Endothelial cell of umbilical vein (primary cell): ENCODE measurements at regions not wholly inside any gene's neighbourhood (a gene's known extent, or its start where the extent isn't known, plus 50 kb on each side); places are given as distances from the start of the nearest gene placed in this dataset.

ENCODE experiments used
- BruUV-seq: library from RNA; stranded (reverse); fragments of 400-500 nt; replicated peaks from 2 replicates; lab custom pipeline; 2021; lab: Mats Ljungman, UMichigan
- CTCF ChIA-PET: fragments of 300-600, 350-600 bp; sonication (Branson Sonifier 250); formaldehyde crosslinking; loops from one replicate; lab custom pipeline; 2021; ENCODE audit warnings: antibody characterized with exemption, inconsistent platforms; lab: Charles Lee
- POLR2A ChIA-PET: fragments of 300-600, 350-600 bp; sonication (Branson Sonifier 250); formaldehyde crosslinking; loops from one replicate; lab custom pipeline; 2021; ENCODE audit warnings: antibody characterized with exemption, inconsistent platforms; lab: Charles Lee
- DNase-seq: peaks from one replicate; pipeline ENCODE4 v3.0.0-alpha.2; 2011; ENCODE audit warnings: low read depth, low spot score
- FAIRE-seq: peaks from 2 replicates; lab custom pipeline; 2011; peaks lifted over from hg19 to GRCh38; lab: Jason Lieb, UNC
- H2AFZ ChIP-seq: 2 replicates; pipeline ENCODE4 v1.6.0; 2012; ENCODE audit warnings: low read depth, low read length, control low read depth, inconsistent platforms
- H3K27ac ChIP-seq: 2 replicates; pipeline ENCODE4 v1.5.1; 2011; ENCODE audit warnings: low read depth, mild to moderate bottlenecking, control low read depth, low read length, moderate library complexity; ENCODE audit not compliant: insufficient read depth
- H3K27me3 ChIP-seq, 2 experiments: 2 replicates each; pipeline versions ENCODE4 v1.6.0 to v1.6.1; 2011; ENCODE audit warnings: low read length in 2 of 2, mixed read lengths in 1 of 2; ENCODE audit not compliant: control insufficient read depth in 2 of 2, insufficient read depth in 2 of 2
- H3K36me3 ChIP-seq, 2 experiments: 2 replicates in 1 of 2; 3 replicates in 1 of 2; pipeline ENCODE4 v1.5.1; 2011; ENCODE audit warnings: low read length in 2 of 2, mild to moderate bottlenecking in 1 of 2, moderate library complexity in 1 of 2; ENCODE audit not compliant: control insufficient read depth in 2 of 2, insufficient read depth in 2 of 2; ENCODE audit errors: extremely low read depth in 1 of 2
- H3K4me1 ChIP-seq: 3 replicates; pipeline ENCODE4 v1.5.1; 2011; ENCODE audit warnings: mild to moderate bottlenecking, low read length; ENCODE audit not compliant: control insufficient read depth, insufficient read depth; ENCODE audit errors: extremely low read depth
- H3K4me2 ChIP-seq: 2 replicates; pipeline ENCODE4 v1.6.1; 2011; ENCODE audit warnings: low read length, control low read depth, mixed read lengths; ENCODE audit not compliant: insufficient read depth
- H3K4me3 ChIP-seq, 3 experiments: fragments of 200-600 bp in 1 of 3; sonication (generic), shearing (Covaris generic) in 1 of 3; replicated peaks in 1 of 3; 2 replicates each; pipeline ENCODE4 v1.5.1; 2011 to 2016; ENCODE audit warnings: control low read depth in 3 of 3, low read length in 3 of 3, mild to moderate bottlenecking in 2 of 3, inconsistent platforms in 1 of 3, low read depth in 1 of 3, moderate library complexity in 1 of 3; ENCODE audit not compliant: insufficient read depth in 1 of 3
- H3K79me2 ChIP-seq: 2 replicates; pipeline ENCODE4 v1.6.0; 2012; ENCODE audit warnings: low read length, inconsistent platforms; ENCODE audit not compliant: control insufficient read depth, insufficient read depth
- H3K9ac ChIP-seq: replicated peaks from 2 replicates; pipeline ENCODE3; 2011; ENCODE audit warnings: low read length, control low read depth; ENCODE audit not compliant: insufficient read depth; ENCODE audit errors: extremely low read depth
- H3K9me1 ChIP-seq: replicated peaks from 3 replicates; pipeline ENCODE4 v1.6.0; 2011; ENCODE audit warnings: mild to moderate bottlenecking, low read length; ENCODE audit not compliant: control insufficient read depth, insufficient read depth; ENCODE audit errors: extremely low read depth
- H3K9me3 ChIP-seq: replicated peaks from 2 replicates; pipeline ENCODE4 v1.5.1; 2012; ENCODE audit warnings: low read length, inconsistent platforms; ENCODE audit not compliant: control insufficient read depth, insufficient read depth
- H4K20me1 ChIP-seq: replicated peaks from 2 replicates; pipeline ENCODE3; 2011; ENCODE audit warnings: mild to moderate bottlenecking, low read length; ENCODE audit not compliant: control insufficient read depth, insufficient read depth; ENCODE audit errors: extremely low read depth
- FOS ChIP-seq: IDR thresholded peaks from 2 replicates; pipeline ENCODE4 v1.6.1; 2011; ENCODE audit warnings: mild to moderate bottlenecking, low read length, moderate library complexity, borderline replicate concordance; ENCODE audit not compliant: insufficient read depth
- GATA2 ChIP-seq: IDR thresholded peaks from 2 replicates; pipeline ENCODE4 v1.7.0; 2011; ENCODE audit warnings: low read depth, mild to moderate bottlenecking, moderate library complexity, mixed read lengths, low read length; ENCODE audit not compliant: insufficient read length, insufficient read depth
- POLR2A ChIP-seq: IDR thresholded peaks from 2 replicates; pipeline ENCODE4 v1.6.1; 2012; ENCODE audit warnings: low read depth, mild to moderate bottlenecking, control low read depth, low read length
- POLR2AphosphoS5 ChIP-seq: IDR thresholded peaks from 2 replicates; pipeline ENCODE4 v1.6.1; 2012; ENCODE audit warnings: low read depth, mild to moderate bottlenecking, control low read depth, low read length, moderate library complexity; ENCODE audit not compliant: insufficient read depth
- dilution Hi-C: fragments of 300-500 bp; cut with MboI; formaldehyde crosslinking; loops from one replicate; pipeline ENCODE4 v1.15.0; 2019; ENCODE audit warnings: low sequenced_read_pairs; ENCODE audit not compliant: extremely low pct_ligation_motif_present
- intact Hi-C: fragments of 100-400 bp; cut with micrococcal nuclease; formaldehyde crosslinking; loops from one replicate; pipeline ENCODE4 v1.10.0; 2022
- TF ChIP-seq, protein P1 (sequence below), 2 donors: IDR thresholded peaks; 1 replicate in 1 of 2; 2 replicates in 1 of 2; pipeline ENCODE4 v1.5.1; 2011; ENCODE audit warnings: low read length in 2 of 2, mild to moderate bottlenecking in 2 of 2, moderate library complexity in 2 of 2, control low read depth in 1 of 2, inconsistent platforms in 1 of 2, low read depth in 1 of 2; ENCODE audit not compliant: insufficient read depth in 1 of 2; ENCODE audit errors: extremely low read depth in 1 of 2

DNA sequence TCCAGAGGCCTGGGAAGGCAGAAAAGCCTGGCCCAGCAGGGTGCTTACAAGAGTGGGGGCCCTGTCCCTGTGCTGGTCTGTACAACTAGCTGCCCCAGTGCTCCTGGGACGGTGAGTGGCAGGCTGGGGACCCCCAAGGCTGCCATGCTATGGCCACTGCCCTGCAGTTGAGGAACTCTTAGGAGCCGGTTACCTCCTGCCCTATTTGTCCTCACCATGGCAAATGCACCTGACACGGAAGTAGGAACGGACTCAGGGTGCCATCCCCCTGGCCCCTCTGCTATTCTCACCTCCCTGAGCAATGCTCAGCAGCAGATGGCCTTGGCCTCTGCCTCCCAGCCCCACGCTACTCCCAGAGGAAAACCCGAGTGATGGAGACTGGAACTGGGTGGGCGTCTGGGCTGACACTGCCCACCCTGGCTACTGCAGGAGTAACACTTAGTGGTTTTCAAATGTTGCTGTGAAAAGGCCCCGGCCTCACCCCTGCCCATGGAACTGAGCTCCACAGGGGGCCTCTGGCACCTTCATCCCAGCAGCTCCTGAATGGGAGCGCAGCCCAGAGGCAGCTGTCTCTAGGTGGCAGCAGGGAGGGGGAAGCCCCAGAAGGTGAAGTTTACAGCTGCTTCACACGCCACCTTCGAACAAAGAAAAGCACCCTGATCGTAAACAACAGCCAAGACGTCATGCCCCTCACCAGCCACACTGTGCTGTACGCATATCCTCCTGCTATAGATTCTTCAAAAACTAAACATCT lies 105.3 kb downstream of the CTTN start:
- dilution Hi-C loops, result no loop called here
- H3K27ac ChIP-seq, result no peak overlapping the region
- FAIRE-seq (no peak), DNase-seq (no peak)
- no peaks in the 10 kb centered on the region for H3K9me1 ChIP-seq
- H3K9ac ChIP-seq, result no peak overlapping the region
- no peaks in the 10 kb centered on the region for H4K20me1 ChIP-seq
- ChIA-PET POLR2A (no interaction called here), CTCF (no interaction called here)
- H3K4me2 ChIP-seq, result no peak overlapping the region
- intact Hi-C loops, result no loop called here
- H3K79me2 ChIP-seq, result no peaks in the 10 kb centered on the region
- no peak overlapping the region for H3K4me3 ChIP-seq
- no peak overlapping the region for H2AFZ ChIP-seq
- H3K27me3 ChIP-seq, result no peaks in the 10 kb centered on the region
- TF ChIP-seq FOS (no peak), GATA2 (no peak), POLR2A (no peak), POLR2AphosphoS5 (no peak)
- TF ChIP-seq, protein P1, sequence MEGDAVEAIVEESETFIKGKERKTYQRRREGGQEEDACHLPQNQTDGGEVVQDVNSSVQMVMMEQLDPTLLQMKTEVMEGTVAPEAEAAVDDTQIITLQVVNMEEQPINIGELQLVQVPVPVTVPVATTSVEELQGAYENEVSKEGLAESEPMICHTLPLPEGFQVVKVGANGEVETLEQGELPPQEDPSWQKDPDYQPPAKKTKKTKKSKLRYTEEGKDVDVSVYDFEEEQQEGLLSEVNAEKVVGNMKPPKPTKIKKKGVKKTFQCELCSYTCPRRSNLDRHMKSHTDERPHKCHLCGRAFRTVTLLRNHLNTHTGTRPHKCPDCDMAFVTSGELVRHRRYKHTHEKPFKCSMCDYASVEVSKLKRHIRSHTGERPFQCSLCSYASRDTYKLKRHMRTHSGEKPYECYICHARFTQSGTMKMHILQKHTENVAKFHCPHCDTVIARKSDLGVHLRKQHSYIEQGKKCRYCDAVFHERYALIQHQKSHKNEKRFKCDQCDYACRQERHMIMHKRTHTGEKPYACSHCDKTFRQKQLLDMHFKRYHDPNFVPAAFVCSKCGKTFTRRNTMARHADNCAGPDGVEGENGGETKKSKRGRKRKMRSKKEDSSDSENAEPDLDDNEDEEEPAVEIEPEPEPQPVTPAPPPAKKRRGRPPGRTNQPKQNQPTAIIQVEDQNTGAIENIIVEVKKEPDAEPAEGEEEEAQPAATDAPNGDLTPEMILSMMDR (IDR thresholded peaks at IDR 0.05; ENCODE audit: extremely low read depth in 1 of 2, insufficient read depth in 1 of 2, low read depth in 1 of 2, low read length in 2 of 2), result no peak
- H3K36me3 ChIP-seq, result no peaks in the 10 kb centered on the region
- H3K4me1 ChIP-seq, result no peaks in the 10 kb centered on the region
- no peaks in the 10 kb centered on the region for H3K9me3 ChIP-seq
- BruUV-seq, result no TSS peak
